Neural progenitor cell (in vitro differentiated cells): ENCODE measurements at regions not wholly inside any gene's neighbourhood (a gene's known extent, or its start where the extent isn't known, plus 50 kb on each side); places are given as distances from the start of the nearest gene placed in this dataset.

ENCODE experiments used
- EZH2 ChIP-seq: fragments of 200-600 bp; sonication (generic); IDR thresholded peaks from 2 replicates; pipeline ENCODE4 v1.6.1; 2017; ENCODE audit warnings: antibody characterized with exemption, mild to moderate bottlenecking, moderate library complexity
- TF ChIP-seq, protein P1 (sequence below): fragments of 200-600 bp; sonication (generic); IDR thresholded peaks from 2 replicates; pipeline ENCODE4 v1.5.1; 2017; ENCODE audit warnings: antibody characterized with exemption, mild to moderate bottlenecking

DNA sequence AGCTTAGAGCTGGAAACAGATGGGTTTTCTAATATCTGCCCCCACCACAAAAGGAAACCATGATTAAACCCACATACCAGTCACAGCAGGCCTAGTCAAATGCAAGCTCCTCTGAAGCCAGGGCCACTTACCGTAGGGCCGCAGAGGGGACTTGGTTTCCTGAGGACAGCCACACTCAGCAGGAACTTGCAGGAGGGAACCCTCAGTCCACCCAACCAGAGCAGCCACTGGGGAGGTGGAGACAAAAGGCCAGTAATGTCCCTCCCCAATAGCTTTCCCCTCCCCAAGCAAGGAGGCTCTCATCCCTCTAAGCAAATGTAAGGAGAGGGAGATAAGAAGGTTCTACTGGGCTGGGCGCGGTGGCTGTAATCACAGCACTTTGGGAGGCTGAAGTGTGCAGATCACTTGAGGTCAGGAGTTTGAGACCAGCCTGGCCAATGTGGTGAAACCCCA lies 384.4 kb upstream of the JARID2 start:
- TF ChIP-seq, protein P1, sequence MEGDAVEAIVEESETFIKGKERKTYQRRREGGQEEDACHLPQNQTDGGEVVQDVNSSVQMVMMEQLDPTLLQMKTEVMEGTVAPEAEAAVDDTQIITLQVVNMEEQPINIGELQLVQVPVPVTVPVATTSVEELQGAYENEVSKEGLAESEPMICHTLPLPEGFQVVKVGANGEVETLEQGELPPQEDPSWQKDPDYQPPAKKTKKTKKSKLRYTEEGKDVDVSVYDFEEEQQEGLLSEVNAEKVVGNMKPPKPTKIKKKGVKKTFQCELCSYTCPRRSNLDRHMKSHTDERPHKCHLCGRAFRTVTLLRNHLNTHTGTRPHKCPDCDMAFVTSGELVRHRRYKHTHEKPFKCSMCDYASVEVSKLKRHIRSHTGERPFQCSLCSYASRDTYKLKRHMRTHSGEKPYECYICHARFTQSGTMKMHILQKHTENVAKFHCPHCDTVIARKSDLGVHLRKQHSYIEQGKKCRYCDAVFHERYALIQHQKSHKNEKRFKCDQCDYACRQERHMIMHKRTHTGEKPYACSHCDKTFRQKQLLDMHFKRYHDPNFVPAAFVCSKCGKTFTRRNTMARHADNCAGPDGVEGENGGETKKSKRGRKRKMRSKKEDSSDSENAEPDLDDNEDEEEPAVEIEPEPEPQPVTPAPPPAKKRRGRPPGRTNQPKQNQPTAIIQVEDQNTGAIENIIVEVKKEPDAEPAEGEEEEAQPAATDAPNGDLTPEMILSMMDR = no peak
- TF ChIP-seq EZH2 = no peak
